GM19438 (cell line): ENCODE measurements at regions not wholly inside any gene's neighbourhood (a gene's known extent, or its start where the extent isn't known, plus 50 kb on each side); places are given as distances from the start of the nearest gene placed in this dataset.
"Not testable (repeated sequence)": the region's sequence is repeated elsewhere in the genome, so short reads cannot be mapped to it uniquely, and the experiment has no call there.

Experiments used
- ATAC-seq: cut with Tn5 transposase; IDR thresholded peaks from one replicate; pipeline ENCODE4 v1.9.1; 2021; ENCODE audit warnings: low read depth; ENCODE audit not compliant: unreplicated experiment

- no peak for ATAC-seq
These were observed 361.3 kb upstream of the SOX9 start for GRCh38 chr17:71759422-71760060.

- no peak for ATAC-seq
These were observed 360.6 kb upstream of the SOX9 start for GRCh38 chr17:71760062-71760720.

- no peak for ATAC-seq
These were observed 358.3 kb upstream of the SOX9 start for GRCh38 chr17:71762526-71762925.

GRCh38 chr17:71764505-71764904, 356.3 kb upstream of the SOX9 start:
- no peak for ATAC-seq

DNA sequence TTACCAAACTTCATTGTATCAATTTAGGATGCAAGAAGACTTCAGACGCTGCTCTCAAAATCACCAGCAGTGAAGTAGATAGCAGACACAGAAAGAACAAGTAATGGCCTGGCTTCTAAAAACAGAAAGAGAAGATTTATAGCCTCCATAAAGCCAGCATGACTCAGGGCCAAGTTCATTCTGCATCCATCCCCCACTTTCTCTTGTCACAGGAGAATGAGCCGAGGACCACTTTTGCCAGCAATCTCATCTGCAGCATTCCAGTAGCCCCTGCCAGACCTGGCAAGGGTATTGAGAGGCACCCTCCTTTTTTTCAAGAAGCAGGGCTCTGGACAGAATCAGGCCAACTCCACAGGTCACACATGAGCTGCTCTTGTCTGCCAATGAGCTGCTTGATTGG, 355.4 kb upstream of the SOX9 start:
- ATAC-seq, result no peak

GRCh38 chr17:71769850-71770249, 351.0 kb upstream of the SOX9 start:
- ATAC-seq, result no peak

DNA sequence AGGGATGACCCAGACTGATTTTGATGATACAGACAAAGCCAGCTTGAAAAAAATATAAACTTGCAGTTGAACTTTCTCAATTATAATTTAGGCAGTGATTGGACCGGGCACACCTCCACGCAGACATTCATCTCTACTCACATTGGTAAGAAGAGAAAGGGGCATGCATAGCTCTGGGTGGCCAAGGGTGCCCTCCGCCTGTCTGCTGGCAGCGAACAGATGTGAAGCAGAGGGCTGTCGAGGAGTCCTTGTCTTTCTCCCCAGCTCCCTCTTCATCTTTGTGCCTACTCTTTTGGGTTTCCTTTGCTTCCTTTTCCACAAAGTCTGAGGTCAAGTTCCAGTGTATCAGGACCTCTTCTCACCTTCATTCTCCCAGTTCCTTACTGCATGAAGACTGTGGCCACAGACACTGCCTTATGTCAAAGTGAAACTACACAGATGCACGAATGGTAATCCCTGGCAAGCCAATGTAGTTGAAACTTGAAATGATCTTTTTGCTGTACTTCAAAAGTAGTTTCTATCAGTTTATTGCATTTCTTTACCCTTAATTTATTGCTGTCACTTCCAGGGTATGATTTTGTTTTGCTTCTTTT, 343.7 kb upstream of the SOX9 start:
- no peak for ATAC-seq

GRCh38 chr17:71779482-71779881, 341.3 kb upstream of the SOX9 start:
- no peak for ATAC-seq

DNA sequence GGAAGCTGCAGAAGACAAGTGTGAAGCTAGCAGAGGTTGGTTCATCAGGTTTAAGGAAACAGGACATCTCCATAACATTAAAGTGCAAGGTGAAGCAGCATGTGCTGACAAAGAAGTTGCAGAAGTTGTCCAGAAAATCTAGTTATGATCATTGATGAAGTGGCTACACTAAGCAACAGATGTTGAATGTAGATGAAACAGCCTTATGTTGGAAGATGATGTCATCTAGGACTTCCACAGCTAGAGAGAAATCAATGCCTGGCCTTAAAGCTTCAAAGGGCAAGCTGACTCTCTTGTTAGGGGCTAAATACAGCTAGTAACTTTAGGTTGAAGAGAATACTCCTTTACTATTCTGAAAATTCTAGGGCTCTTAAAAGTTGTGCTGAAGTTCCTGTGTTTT, 340.2 kb upstream of the SOX9 start:
- no peak for ATAC-seq

DNA sequence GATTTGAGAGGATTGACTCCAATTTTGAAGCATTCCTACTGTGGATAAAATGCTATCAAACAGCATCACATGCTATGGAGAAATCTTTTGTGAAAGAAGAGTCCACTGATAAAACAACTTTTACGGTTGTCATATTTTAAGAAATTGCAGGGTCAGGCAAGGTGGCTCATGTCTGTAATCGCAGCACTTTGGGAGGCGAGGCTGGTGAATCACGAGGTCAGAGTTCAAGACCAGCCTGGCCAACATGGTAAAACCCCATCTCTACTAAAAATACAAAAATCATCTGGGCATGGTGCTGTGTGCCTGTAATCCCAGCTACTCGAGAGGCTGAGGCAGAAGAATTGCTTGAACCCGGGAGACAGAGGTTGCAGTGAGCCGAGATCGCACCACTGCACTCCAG, 338.8 kb upstream of the SOX9 start:
- ATAC-seq, result not testable (repeated sequence)

DNA sequence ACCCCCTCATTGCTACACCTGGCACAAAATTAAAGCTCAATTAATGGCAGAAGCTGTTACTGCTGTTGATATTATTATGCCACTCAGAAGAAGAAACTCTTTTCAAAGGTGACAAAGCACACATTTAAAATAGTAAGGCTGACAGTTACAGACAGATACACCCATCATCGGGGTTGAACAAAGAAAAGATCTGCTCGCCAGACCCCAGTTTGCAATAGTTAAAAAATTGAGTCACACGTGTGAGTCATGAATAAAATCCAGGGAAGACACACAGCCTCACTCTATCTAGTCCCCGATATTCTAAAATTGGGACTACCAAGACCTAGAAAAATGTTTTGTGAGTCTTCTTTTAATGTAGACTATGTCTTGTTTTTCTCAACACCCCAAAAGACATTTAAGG, 330.0 kb upstream of the SOX9 start:
- ATAC-seq, result no peak

DNA sequence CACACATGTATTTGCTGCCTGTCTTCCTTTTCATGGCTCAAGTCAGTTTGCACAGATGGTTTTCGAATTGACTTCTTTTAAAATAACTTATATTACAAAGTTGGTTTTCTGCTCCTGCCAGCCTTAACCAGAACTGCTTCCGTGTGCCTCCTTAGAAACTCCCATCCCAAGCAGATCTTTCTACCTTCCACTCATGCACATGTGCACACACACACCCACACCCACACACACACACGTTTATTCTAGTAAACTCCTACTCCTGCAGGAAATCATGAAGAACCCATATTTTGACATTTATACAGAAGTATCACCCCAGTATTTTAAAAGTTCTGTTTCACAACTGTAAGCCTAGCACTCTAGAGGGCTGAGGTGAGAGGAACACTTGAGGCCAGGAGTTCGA, 329.5 kb upstream of the SOX9 start:
- ATAC-seq, result no peak

GRCh38 chr17:71792966-71793365, 327.9 kb upstream of the SOX9 start:
- ATAC-seq, result no peak

DNA sequence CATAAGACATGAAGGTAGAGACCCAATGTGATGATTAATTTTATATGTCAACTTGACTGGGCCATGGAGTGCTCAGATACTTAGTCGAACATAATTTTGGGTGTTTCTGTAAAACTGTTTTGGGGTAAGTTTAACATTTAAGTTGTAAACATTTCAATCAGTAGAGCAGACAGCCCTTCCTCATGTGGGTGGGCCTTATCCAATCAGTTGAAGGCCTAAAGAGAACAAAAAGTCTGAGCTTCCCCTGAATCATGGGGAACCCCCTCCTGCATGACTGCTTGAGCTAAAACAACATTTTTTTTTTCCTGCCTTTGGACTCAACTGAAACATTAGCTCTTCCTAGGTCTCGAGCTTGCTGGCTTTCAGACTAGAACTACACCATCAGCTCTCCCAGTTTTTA, 327.3 kb upstream of the SOX9 start:
- ATAC-seq, result no peak

DNA sequence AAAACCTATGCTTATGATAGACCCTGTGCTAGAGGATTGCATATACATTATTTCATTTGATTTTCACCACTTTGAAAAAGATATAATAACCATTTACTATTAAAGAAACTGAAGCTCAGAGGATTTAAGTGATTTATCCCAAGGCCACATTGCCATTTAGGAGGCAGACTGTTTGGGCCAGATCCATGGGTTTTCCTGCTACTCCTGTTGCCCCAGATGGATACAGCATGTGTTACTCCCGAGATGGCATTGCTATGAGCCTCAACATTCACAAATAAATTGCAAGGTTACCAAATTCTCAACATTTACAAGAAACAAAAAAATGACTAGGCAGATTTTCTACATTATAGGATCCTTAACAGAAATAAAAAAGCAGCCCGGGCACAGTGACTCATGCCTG, 322.1 kb upstream of the SOX9 start:
- ATAC-seq, result no peak

- no peak for ATAC-seq
These were observed 321.2 kb upstream of the SOX9 start for GRCh38 chr17:71799657-71800056.

DNA sequence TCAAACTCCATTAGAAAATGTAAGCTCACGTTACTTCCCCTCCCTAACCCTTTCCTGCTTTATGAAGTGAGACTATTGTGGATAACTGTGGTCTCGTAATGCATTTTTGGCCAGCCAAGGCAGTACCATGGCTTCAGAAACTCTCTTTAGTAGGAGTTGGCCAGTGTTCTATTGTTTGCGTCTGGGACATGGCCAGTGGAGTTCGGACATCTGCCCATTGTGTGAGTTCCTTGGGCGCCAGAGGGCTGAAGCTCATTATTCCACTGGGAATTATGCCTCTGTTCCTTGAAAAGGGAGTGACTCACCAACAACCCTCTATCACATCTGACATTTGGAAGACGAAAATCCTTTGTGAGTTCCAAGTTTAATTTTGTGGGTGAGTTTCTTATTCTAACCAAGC, 319.5 kb upstream of the SOX9 start:
- ATAC-seq, result no peak

DNA sequence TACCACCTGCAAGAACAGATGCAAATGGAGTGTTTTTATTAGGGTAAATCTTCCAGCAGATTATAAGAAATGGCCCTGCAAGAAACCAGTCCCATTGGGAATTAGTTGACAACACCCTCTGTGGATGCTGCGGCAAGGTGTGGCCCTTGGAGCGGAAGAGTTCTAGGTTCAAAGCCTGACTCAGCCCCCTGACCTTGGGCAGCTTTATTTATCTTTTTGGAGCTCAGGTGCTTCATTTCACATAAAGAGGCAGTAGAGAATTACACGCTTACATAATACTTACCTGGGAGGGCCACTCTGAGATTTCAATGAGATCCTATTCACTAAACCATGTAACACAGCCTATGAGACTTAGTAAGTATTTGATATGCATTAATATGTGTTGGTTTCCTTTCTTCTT, 318.2 kb upstream of the SOX9 start:
- no peak for ATAC-seq

DNA sequence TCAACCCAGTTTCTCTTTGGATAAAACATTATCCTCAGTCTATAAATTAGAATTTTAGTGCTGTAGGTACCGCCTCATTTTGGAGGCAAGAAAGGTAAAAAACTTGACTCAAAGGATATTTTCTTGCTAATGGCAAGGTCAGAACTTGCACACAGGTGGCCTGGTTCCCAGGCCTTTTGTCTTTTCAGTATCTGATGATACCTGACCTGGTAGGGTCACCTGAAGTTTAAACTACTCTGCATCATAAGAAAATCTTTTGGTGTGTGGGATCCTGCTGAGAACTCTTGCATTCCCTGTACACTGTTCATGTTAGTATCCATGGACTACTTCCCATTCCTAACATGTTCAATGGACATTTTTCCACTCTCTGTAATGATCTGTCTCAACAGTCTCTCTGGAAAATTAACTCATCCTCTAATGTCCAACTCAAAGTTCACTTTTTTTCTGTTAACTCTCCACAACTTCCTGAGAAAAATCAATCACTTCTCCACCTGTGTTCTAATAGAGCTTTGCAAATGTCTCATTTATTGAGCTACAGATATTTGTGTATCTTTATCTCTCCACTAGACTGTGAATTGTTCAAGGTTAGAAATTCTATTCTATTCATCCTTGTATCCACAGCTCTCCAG, 317.1 kb upstream of the SOX9 start:
- ATAC-seq, result no peak

DNA sequence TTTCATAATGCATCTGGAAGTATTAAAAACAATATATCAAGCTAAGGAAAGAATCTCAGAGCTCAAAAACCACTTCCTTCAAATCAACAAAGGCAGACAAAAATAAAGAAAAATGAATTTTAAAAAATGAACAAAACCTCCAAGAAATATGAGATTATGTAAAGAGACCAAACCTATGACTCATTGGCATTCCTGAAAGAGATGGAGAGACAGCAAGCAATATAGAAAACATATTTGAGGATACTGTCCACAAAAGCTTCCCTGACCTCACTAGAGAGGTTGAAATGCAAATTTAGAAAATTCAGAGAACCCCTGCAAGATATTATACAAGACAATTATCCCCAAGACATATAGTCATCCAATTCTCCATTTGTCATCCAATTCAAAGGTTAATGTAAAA, 311.3 kb upstream of the SOX9 start:
- ATAC-seq, result no peak

DNA sequence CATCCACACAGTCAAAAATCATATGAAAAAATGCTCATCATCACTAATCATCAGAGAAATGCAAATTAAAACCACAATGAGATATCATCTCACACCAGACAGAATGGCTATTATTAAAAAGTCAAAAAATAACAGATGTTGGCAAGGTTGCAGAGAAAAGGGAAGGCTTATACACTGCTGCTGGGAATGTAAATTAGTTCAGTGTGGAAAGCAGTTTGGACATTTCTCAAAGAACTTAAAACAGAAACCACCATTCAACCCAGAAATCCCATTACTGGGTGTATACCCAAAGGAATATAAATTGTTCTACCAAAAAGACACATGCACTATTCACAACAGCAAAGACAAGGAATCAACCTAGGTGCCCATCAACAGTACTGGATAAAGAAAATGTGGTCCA, 307.0 kb upstream of the SOX9 start:
- not testable (repeated sequence) for ATAC-seq

DNA sequence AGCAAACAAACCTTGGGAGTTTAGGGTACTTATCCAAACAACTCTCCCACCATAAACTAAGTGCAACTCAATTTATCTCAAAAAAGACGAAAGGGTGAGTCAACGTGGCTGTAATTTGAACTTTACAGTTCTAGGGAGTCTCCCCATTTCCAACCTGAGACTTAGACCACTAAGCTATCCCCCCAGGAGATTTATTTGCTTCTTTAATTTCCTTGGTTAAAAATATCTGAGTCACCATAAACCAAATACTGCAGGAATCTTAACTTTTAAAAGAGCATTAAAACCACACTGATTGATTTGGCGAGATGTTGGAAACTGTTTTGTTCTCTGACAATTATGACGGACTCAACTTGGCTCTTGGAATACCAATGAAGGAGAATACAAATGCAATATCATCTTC, 299.3 kb upstream of the SOX9 start:
- ATAC-seq, result no peak
